K562 (cell line): ENCODE measurements at regions not wholly inside any gene's neighbourhood (a gene's known extent, or its start where the extent isn't known, plus 50 kb on each side); places are given as distances from the start of the nearest gene placed in this dataset.

Source experiments
- ATAC-seq: fragments of 200-7000 bp; cut with Tn5 transposase; 3 replicates; pipeline ENCODE4 v1.9.1; 2020; ENCODE audit warnings: moderate library complexity
- BruUV-seq: library from RNA; stranded (reverse); fragments of 400-500 nt; replicated peaks from 2 replicates; lab custom pipeline; 2021; lab: Mats Ljungman, UMichigan
- CTCF ChIA-PET: fragments of 300-600 bp; formaldehyde crosslinking; extraction: SDS; loops from one replicate; lab custom pipeline; 2021; ENCODE audit warnings: low intra/inter-chr PET ratio; lab: Yijun Ruan, JAX
- POLR2A ChIA-PET: fragments of 300-600, 350-650 bp; sonication (Branson Sonifier 250); formaldehyde crosslinking; extraction: SDS; loops from one replicate; lab custom pipeline; 2021; ENCODE audit warnings: antibody characterized with exemption, inconsistent platforms; lab: Yijun Ruan, JAX
- DNase-seq, 4 experiments: peaks; one replicate each; pipeline versions ENCODE4 v3.0.0 to v3.0.0-alpha.2; 2011 to 2018; ENCODE audit warnings: low spot score in 3 of 4, mixed read lengths in 3 of 4; ENCODE audit errors: extremely low read depth in 1 of 4
- FAIRE-seq: peaks from 2 replicates; lab custom pipeline; 2011; peaks lifted over from hg19 to GRCh38; lab: Jason Lieb, UNC
- H2AFZ ChIP-seq: 2 replicates; pipeline ENCODE4 v1.6.0; 2011; ENCODE audit warnings: low read depth, low read length, control low read depth, inconsistent platforms
- H3K27ac ChIP-seq: fragments of 200-600 bp; 3 replicates; pipeline ENCODE4 v1.8.0; 2011; ENCODE audit warnings: low read depth, mild to moderate bottlenecking, control low read depth, inconsistent platforms, low read length, moderate library complexity, mixed read lengths; ENCODE audit errors: extremely low read depth
- H3K27me3 ChIP-seq, 2 experiments: fragments of 300-600 bp in 1 of 2; 2 replicates in 1 of 2; 3 replicates in 1 of 2; pipeline versions ENCODE4 v1.6.0 to v1.8.0; 2011; ENCODE audit warnings: inconsistent platforms in 2 of 2, low read length in 2 of 2, mild to moderate bottlenecking in 1 of 2, mixed read lengths in 1 of 2, moderate library complexity in 1 of 2; ENCODE audit not compliant: control insufficient read depth in 2 of 2, insufficient read depth in 2 of 2
- H3K36me3 ChIP-seq: fragments of 300-600 bp; 3 replicates; pipeline ENCODE4 v1.8.0; 2011; ENCODE audit warnings: mild to moderate bottlenecking, low read length, inconsistent platforms; ENCODE audit not compliant: control insufficient read depth, insufficient read depth
- H3K4me1 ChIP-seq, 2 experiments: fragments of 200-600 bp in 1 of 2; replicated peaks in 1 of 2; 2 replicates in 1 of 2; 3 replicates in 1 of 2; pipeline versions ENCODE4 v1.5.1 to v1.8.0; 2011; ENCODE audit warnings: inconsistent platforms in 2 of 2, low read length in 2 of 2, mild to moderate bottlenecking in 1 of 2, mixed read lengths in 1 of 2, moderate library complexity in 1 of 2; ENCODE audit not compliant: control insufficient read depth in 2 of 2, insufficient read depth in 2 of 2
- H3K4me2 ChIP-seq: 2 replicates; pipeline ENCODE4 v1.6.1; 2011; ENCODE audit warnings: low read length, control low read depth, inconsistent platforms, mixed read lengths; ENCODE audit not compliant: insufficient read depth
- H3K4me3 ChIP-seq: fragments of 200-600 bp; sonication (generic), shearing (Covaris generic); 2 replicates; pipeline ENCODE4 v1.5.1; 2016; ENCODE audit warnings: control low read depth, inconsistent platforms
- H3K79me2 ChIP-seq: fragments of 200-600 bp; 3 replicates; pipeline ENCODE4 v1.8.0; 2011; ENCODE audit warnings: low read length, inconsistent platforms; ENCODE audit not compliant: control insufficient read depth, insufficient read depth
- H3K9ac ChIP-seq, 2 experiments: 2 replicates each; pipeline versions ENCODE4 v1.6.0 to v1.6.1; 2011; ENCODE audit warnings: low read depth in 2 of 2, low read length in 2 of 2, control low read depth in 1 of 2, inconsistent platforms in 1 of 2, mild to moderate bottlenecking in 1 of 2, mixed read lengths in 1 of 2; ENCODE audit not compliant: insufficient read depth in 1 of 2
- H3K9me1 ChIP-seq: one replicate; pipeline ENCODE4 v1.6.0; 2011; ENCODE audit warnings: inconsistent platforms, mild to moderate bottlenecking, low read length, moderate library complexity; ENCODE audit not compliant: control insufficient read depth, insufficient read depth
- H3K9me3 ChIP-seq: replicated peaks from 2 replicates; pipeline ENCODE4 v1.5.1; 2011; ENCODE audit warnings: low read depth, low read length, inconsistent platforms; ENCODE audit not compliant: control insufficient read depth, insufficient read depth
- H4K20me1 ChIP-seq: replicated peaks from 2 replicates; pipeline ENCODE4 v1.6.1; 2011; ENCODE audit warnings: low read length, inconsistent platforms, mixed read lengths; ENCODE audit not compliant: control insufficient read depth, insufficient read depth
- ATF7 ChIP-seq: fragments of 450-650 bp; IDR thresholded peaks from 2 replicates; pipeline ENCODE4 v1.7.1; 2014; ENCODE audit warnings: mild to moderate bottlenecking, moderate library complexity
- C11orf30 ChIP-seq: fragments of 450-650 bp; IDR thresholded peaks from 2 replicates; pipeline ENCODE4 v1.6.1; 2016; ENCODE audit warnings: low read depth, mild to moderate bottlenecking
- FOSL1 ChIP-seq: fragments of 200-800 bp; sonication (Bioruptor generic); conservative IDR thresholded peaks from 2 replicates; pipeline ENCODE4 v1.6.1; 2016; ENCODE audit warnings: missing genetic modification characterization, missing compliant biosample characterization
- FOXJ3 ChIP-seq: sonication (generic); formaldehyde crosslinking; IDR thresholded peaks from 2 replicates; pipeline ENCODE4 v1.4.0; 2020; ENCODE audit warnings: mild to moderate bottlenecking, missing genetic modification reagents
- FOXK2 ChIP-seq, 2 experiments: fragments of 450-650 bp; IDR thresholded peaks in 1 of 2; conservative IDR thresholded peaks in 1 of 2; 2 replicates each; pipeline ENCODE4 v1.6.1; 2016; ENCODE audit warnings: low read depth in 2 of 2, mild to moderate bottlenecking in 1 of 2
- HNRNPUL1 ChIP-seq: fragments of 200-400 bp; formaldehyde crosslinking; IDR thresholded peaks from 2 replicates; pipeline ENCODE4 v1.6.1; 2017; ENCODE audit warnings: low read length
- LARP7 ChIP-seq: fragments of 450-650 bp; IDR thresholded peaks from 2 replicates; pipeline ENCODE4 v1.6.1; 2016
- MTF1 ChIP-seq: fragments of 250-450 bp; sonication (Bioruptor Pico); IDR thresholded peaks from 2 replicates; pipeline ENCODE4 v1.9.0; 2021; ENCODE audit warnings: moderate library complexity, mild to moderate bottlenecking, inconsistent platforms, borderline replicate concordance
- MYNN ChIP-seq, 2 experiments: sonication (generic); formaldehyde crosslinking in 1 of 2; IDR thresholded peaks; 2 replicates each; pipeline versions ENCODE4 v1.5.0 to v1.6.1; 2016 to 2020; ENCODE audit warnings: antibody characterized with exemption in 1 of 2, missing genetic modification reagents in 1 of 2
- SP1 ChIP-seq: sonication (generic); formaldehyde crosslinking; IDR thresholded peaks from 2 replicates; pipeline ENCODE4 v1.8.1; 2022; ENCODE audit warnings: mild to moderate bottlenecking, missing genetic modification reagents
- ZNF253 ChIP-seq: fragments of 250-450 bp; sonication (Bioruptor Pico); conservative IDR thresholded peaks from 2 replicates; pipeline ENCODE4 v1.6.1; 2021; ENCODE audit warnings: mild to moderate bottlenecking
- ZNF668 ChIP-seq: fragments of 250-450 bp; sonication (Bioruptor Pico); IDR thresholded peaks from 2 replicates; pipeline ENCODE4 v1.8.0; 2022; ENCODE audit warnings: mild to moderate bottlenecking, inconsistent platforms
- WGBS: fragments of 100-300 bp; shearing (Covaris generic); methylation state at CpG from one replicate; pipeline ENCODE4 v1.1.6; 2016; ENCODE audit warnings: low coverage, mixed read lengths; ENCODE audit not compliant: insufficient coverage; ENCODE audit errors: missing lambda C conversion rate; 5-methylcytosine and 5-hydroxymethylcytosine counted together
- in situ Hi-C: fragments of 300-500 bp; cut with MboI; formaldehyde crosslinking; loops from 4 replicates; pipeline ENCODE4 v1.15.0; 2018; ENCODE audit warnings: inconsistent platforms, mixed read lengths
- intact Hi-C: fragments of 100-400 bp; cut with micrococcal nuclease; formaldehyde crosslinking; loops from 2 replicates; pipeline ENCODE4 v1.14.2; 2022
- TF ChIP-seq, protein P1 (sequence below): sonication (generic); formaldehyde crosslinking; IDR thresholded peaks from 2 replicates; pipeline ENCODE4 v1.8.0; 2023; ENCODE audit warnings: mild to moderate bottlenecking, missing genetic modification reagents
- TF ChIP-seq, protein P2 (sequence below): fragments of 250-450 bp; sonication (Bioruptor Pico); IDR thresholded peaks from 2 replicates; pipeline ENCODE4 v1.4.0; 2020
- TF ChIP-seq, protein P3 (sequence below): sonication (generic); formaldehyde crosslinking; IDR thresholded peaks from 2 replicates; pipeline ENCODE4 v1.9.0; 2022; ENCODE audit warnings: mild to moderate bottlenecking, missing genetic modification reagents

DNA sequence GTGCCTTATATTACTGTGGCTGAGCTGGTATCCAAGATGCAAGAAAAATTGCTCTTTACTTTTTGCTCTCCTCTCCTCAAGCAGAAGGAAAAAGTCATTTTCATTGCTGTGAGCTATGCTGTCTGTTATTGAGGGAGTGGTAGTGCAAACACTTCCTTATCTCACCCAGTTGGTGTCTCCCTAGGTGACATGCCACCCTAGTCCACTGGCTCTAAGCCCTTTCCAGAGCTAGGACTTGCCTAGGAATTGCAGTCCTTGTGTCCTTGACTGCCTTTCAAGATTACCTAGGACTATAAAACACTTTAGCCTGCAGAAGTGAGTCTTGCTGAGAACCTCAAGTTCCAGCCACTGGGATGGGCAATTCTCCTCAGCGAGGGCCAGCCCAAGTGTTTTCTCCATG lies 458.3 kb downstream of the MRPL39 start:
- intact Hi-C loops (no loop called here), in situ Hi-C loops (no loop called here)
- H3K27me3 ChIP-seq, result no peaks in the 10 kb centered on the region
- no peaks in the 10 kb centered on the region for H3K9me3 ChIP-seq
- no peak overlapping the region for H3K9ac ChIP-seq
- POLR2A ChIA-PET, result no interaction called here
- H3K36me3 ChIP-seq, result no peaks in the 10 kb centered on the region
- H3K4me1 ChIP-seq, result no peaks in the 10 kb centered on the region
- no peaks in the 10 kb centered on the region for H3K9me1 ChIP-seq
- no peak overlapping the region for H2AFZ ChIP-seq
- BruUV-seq, result no TSS peak
- 0% methylated on average over 1 of the region's 1 CpG for WGBS
- ATAC-seq (no peak), FAIRE-seq (no peak), DNase-seq (no peak)
- H3K79me2 ChIP-seq, result no peaks in the 10 kb centered on the region
- H4K20me1 ChIP-seq, result no peaks in the 10 kb centered on the region
- no peak overlapping the region for H3K27ac ChIP-seq
- CTCF ChIA-PET, result no interaction called here
- H3K4me2 ChIP-seq, result no peak overlapping the region
- H3K4me3 ChIP-seq, result no peak overlapping the region
- TF ChIP-seq HNRNPUL1, result no peak
- TF ChIP-seq ZNF668 (CRISPR knock-in tag), result no peak
- no peak for TF ChIP-seq FOXJ3 (CRISPR knock-in tag)
- TF ChIP-seq C11orf30, result no peak
- TF ChIP-seq, protein P1, sequence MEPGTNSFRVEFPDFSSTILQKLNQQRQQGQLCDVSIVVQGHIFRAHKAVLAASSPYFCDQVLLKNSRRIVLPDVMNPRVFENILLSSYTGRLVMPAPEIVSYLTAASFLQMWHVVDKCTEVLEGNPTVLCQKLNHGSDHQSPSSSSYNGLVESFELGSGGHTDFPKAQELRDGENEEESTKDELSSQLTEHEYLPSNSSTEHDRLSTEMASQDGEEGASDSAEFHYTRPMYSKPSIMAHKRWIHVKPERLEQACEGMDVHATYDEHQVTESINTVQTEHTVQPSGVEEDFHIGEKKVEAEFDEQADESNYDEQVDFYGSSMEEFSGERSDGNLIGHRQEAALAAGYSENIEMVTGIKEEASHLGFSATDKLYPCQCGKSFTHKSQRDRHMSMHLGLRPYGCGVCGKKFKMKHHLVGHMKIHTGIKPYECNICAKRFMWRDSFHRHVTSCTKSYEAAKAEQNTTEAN, result no peak
- TF ChIP-seq LARP7, result no peak
- TF ChIP-seq, protein P2, sequence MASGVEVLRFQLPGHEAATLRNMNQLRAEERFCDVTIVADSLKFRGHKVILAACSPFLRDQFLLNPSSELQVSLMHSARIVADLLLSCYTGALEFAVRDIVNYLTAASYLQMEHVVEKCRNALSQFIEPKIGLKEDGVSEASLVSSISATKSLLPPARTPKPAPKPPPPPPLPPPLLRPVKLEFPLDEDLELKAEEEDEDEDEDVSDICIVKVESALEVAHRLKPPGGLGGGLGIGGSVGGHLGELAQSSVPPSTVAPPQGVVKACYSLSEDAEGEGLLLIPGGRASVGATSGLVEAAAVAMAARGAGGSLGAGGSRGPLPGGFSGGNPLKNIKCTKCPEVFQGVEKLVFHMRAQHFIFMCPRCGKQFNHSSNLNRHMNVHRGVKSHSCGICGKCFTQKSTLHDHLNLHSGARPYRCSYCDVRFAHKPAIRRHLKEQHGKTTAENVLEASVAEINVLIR (CRISPR knock-in tag), result no peak
- TF ChIP-seq, protein P3, sequence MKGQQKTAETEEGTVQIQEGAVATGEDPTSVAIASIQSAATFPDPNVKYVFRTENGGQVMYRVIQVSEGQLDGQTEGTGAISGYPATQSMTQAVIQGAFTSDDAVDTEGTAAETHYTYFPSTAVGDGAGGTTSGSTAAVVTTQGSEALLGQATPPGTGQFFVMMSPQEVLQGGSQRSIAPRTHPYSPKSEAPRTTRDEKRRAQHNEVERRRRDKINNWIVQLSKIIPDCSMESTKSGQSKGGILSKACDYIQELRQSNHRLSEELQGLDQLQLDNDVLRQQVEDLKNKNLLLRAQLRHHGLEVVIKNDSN, result no peak
- TF ChIP-seq FOSL1 (tag), result no peak
- TF ChIP-seq MYNN (IDR thresholded peaks at IDR 0.05), result no peak
- TF ChIP-seq MYNN (CRISPR knock-in tag; IDR thresholded peaks at IDR 0.05), result no peak
- TF ChIP-seq ATF7, result no peak
- TF ChIP-seq FOXK2 (conservative IDR thresholded peaks at IDR 0.05 in 1 of 2, IDR thresholded peaks at IDR 0.05 in 1 of 2; ENCODE audit: low read depth in 2 of 2), result no peak
- TF ChIP-seq ZNF253 (CRISPR knock-in tag), result no peak
- TF ChIP-seq SP1, result no peak
- TF ChIP-seq MTF1 (CRISPR knock-in tag), result no peak
